Activated CD4-positive, alpha-beta T cell treated with anti-CD3 and anti-CD28 coated beads, Interleukin-2, amount 50 U/mL, for 16 hours (primary cell): ENCODE measurements at regions not wholly inside any gene's neighbourhood (a gene's known extent, or its start where the extent isn't known, plus 50 kb on each side); places are given as distances from the start of the nearest gene placed in this dataset.

Experiments
- DNase-seq: peaks from one replicate; pipeline ENCODE4 v3.0.0-alpha.2; 2020

DNA sequence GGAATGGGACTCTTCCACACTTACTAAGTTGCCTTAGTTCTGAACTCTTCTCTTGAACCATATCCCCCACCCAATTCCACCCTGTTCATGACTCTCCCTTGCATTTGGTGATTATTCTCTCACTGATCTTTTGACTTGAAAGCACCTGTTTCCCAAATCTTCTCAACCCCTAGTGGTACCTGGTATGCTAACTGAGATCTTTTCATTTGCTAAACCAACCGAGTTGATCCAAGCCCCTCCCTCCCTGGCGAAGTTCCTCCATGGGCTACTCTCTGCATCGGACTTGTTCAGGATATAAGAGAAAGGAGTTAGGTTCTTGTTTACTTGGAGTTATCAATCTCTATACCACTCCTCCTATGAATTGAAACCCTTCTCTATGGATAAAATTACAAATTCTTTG lies 593.5 kb downstream of the BCL11A start:
- no peak for DNase-seq

DNA sequence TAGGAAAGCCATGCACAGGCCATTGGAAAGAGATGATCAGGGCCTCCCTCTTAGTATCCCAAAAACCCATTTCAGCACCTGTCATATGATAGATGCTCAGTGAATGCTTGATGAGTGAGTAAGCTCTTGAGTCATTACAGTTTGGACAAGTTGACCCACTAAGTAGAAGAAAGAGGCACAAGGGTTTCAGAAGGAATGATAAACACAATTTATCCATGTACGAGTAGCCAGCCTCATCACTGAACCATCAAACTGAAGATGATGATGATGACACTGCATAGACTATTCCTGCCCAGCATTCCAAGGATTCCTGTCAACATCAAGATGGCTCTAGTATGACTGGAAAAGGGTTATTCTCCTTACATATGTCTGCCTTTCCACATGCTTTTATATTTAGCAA lies 596.0 kb downstream of the BCL11A start:
- no peak for DNase-seq

GRCh38 chr2:59956981-59957380 lies 596.5 kb downstream of the BCL11A start:
- no peak for DNase-seq

- no peak for DNase-seq
Measured at GRCh38 chr2:59947917-59948541, 605.4 kb downstream of the BCL11A start.

DNA sequence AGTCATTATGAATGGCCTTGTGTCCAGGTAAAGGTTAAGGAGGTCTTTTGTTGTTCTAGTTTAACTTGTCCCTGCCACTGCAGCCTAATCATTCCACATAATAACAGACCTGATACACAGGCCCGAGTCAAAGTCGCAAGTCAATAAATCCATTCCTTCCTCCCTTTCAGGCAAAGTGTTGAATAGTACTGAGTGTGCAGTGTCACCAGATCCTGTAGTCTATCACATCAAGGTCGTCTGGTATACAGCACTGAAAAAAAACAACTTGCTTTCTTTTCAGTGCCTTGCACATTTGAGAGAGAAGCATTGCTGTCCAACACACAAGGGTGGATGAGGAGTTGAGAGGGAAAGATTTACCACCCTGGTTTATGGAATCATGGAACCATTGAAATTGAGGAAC lies 606.2 kb downstream of the BCL11A start:
- no peak for DNase-seq

GRCh38 chr2:59939236-59939635 lies 614.2 kb downstream of the BCL11A start:
- no peak for DNase-seq

DNA sequence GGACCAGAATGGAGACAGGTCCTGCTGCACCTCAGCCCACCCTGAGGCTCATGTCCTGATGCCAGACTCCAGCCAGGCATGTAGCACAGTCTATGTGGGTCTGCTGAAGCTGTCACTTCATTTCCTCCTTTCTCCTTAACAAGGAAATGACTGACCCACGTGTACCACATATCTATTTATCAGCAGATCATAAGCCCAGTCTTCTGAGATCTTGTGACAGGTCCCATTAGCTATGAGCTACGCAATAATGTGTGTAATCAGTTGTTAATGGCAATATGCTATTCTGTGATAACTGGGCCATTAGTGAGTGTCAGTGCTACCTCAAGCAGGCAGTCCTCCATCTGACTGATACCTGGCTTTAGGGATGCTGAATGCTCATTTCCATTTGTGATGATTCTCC lies 615.3 kb downstream of the BCL11A start:
- DNase-seq: no peak

DNA sequence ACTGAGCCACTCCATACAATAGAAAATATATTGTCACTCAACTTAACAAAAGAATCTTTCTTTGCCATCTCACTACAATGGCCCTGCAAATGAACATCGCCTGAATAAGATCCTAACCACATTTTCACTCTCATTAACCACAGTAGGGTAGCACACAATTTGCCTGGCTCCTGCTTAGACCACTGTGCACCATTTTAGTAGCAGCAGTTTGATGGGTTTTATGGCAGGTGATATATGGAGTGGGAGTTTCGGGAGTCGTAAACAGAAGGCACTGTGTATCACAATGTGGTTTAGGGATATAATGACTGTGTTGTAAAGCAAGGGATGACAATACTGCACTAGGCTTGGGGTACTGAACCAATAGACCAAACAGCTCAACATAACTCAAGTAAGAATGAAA lies 617.4 kb downstream of the BCL11A start:
- no peak for DNase-seq

- no peak for DNase-seq
Measured at GRCh38 chr2:59935005-59935404, 618.4 kb downstream of the BCL11A start.

DNA sequence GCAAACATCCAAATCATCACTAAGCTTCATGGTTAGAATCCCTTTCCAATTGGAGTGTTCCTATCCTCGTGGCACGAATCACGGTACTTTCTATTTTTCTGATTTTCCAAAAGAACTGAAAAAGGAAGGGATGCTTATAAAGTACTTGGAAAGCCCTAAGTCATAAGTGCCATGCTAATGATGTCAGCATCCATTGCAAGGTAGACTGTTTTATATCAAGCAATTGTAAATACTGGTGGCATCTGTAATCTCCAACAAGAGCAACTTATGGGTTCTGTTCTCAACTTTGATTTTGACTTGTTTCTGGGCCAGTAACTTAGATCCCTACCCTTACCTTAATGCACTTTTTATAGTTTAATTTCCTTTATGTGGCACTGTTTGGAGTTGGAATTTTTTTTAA lies 619.5 kb downstream of the BCL11A start:
- no peak for DNase-seq

GRCh38 chr2:59932341-59932740 lies 621.1 kb downstream of the BCL11A start:
- DNase-seq: no peak

GRCh38 chr2:59930430-59930829 lies 623.0 kb downstream of the BCL11A start:
- DNase-seq: no peak

- no peak for DNase-seq
Measured at GRCh38 chr2:59926731-59927130, 626.7 kb downstream of the BCL11A start.

- no peak for DNase-seq
Measured at GRCh38 chr2:59925321-59925720, 628.1 kb downstream of the BCL11A start.

DNA sequence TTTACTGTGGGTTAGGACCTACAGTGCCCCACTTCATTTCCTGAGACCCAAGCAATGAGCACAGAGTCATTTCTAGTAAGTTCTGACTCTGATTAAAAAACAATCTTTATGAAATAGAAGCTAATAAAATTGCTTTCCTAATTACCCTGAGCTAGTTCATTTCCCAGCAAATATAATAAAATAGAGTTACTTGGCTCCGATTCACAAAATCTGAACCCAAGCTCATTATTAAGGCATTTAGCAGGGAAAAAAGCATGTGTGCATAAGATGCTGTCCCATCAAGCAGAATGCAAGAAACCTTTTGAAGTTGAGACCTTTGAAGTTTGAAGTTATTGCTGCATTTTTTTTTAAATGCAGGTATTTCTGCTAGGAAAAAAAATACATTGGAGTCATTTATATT lies 629.1 kb downstream of the BCL11A start:
- DNase-seq: no peak

- DNase-seq: no peak
Measured at GRCh38 chr2:59922450-59922849, 631.0 kb downstream of the BCL11A start.

DNA sequence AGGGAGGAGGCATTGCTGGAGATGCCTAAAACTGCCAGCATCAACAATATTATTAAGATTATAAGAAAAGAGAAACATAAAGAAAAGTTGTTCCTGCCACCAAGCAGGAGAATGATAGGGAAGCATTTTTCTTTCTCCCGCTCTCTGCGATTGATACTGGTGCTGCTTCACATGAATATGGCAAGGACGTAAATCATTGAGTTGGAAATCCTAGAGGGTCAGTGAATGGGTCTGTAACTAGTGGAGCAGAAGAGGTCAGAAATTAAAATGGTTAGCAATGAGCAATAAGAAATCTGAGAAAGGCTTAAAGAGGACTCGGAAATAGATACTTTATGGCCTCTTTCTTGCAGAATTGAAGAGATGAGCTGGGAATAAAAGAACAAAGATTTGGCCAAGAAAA lies 631.7 kb downstream of the BCL11A start:
- no peak for DNase-seq

GRCh38 chr2:59920961-59921360 lies 632.5 kb downstream of the BCL11A start:
- no peak for DNase-seq

- no peak for DNase-seq
Measured at GRCh38 chr2:59920307-59920706, 633.1 kb downstream of the BCL11A start.

DNA sequence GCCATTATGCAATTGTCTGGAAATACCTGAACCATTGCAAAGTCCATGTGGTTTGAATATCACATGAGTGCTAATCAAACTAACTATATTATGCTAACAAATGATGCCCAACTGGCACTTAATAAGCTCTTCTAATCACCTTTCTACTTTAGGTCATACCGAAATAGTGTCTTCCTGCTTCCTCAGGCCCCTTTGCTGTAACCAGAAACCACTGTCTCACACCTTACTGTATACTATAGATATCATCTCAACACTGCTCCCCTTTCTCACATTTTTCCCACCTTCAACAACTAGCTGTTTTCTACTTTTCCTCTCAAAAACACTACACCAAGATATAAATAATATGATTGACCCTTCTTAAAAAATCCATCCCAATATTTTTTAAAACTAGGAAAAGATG lies 633.9 kb downstream of the BCL11A start:
- no peak for DNase-seq

GRCh38 chr2:59912042-59912441 lies 641.4 kb downstream of the BCL11A start:
- DNase-seq: no peak

DNA sequence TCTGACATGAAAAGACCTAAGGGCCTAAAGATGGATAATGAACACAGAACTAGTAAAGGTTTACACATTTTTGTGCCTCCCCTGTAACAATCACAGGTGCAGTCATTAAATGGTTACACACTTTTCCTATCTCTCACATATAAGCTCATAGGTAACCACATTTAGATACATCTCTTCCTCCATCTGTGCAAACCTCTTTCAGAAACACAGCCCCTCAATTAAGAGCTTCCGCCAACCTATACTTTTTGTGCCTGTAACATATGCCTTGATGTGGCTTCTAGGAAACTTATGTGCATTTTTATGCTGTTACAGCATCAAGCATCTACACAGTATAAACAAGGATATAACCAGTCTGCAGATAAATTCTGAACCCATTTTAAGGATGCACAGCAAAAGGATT lies 643.3 kb downstream of the BCL11A start:
- no peak for DNase-seq

DNA sequence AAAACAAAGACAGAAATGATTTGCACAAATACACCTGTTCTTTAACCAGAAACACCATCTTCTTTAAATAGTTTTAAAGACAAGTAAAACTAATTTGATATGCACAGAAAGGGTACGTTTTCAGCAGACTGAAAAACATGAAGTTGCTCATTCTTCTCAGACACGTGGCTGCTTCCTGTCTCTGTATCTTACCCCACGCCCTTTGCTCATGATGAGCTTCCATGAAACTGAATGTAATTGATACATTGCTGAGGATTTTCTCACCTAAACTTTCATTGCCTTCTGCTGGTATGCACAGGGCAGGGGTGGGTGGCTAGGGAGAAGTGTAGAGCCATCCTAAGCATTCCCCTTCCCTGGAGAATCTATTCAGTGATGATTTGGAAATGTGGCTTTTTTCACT lies 644.3 kb downstream of the BCL11A start:
- DNase-seq: no peak

DNA sequence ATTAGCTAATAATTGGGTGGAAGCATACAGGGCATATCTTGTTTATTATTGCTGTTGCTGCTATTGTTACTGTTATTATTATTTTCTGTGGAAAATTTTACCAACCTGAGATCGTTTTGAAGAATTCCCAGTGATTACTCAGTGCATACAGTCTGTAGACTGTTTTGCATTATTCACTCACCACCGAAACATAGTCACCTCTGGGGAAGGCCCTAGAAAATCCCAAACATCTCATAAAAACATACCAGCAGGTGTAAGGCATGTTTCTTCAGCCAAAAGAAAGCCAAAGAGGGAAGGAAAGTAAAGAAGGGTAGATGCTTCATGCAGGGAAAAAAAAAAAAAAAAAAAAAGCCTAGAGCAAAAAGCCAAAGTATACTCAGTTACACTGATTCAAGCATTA lies 647.7 kb downstream of the BCL11A start:
- no peak for DNase-seq

DNA sequence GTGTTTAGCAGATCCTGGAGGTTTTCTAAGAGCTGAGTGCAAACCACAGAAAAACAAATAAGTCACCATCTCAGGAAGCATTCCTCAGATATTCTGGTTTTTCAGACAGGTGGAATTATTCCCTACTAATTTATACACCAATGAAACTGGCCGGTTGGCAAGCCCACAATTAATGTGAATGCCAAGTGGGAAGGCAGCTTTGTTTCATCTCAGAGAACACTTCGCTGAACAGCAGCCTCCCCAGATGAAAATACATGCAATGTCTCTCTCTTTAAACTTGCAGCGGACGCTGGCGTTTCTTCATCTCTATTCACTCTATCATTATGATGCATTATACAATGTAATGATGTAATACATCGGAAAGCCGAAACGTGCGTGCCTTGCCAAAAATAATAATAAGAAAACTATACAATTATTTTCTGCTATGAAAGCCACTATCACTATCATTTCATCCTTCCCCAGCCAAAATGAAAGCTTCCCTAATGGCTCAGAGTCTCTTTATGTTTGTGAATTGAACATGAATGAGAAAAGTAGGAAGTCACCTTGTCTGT lies 649.4 kb downstream of the BCL11A start:
- no peak for DNase-seq
